ENCODE measurements at regions not wholly inside any gene's neighbourhood (a gene's known extent, or its start where the extent isn't known, plus 50 kb on each side); places are given as distances from the start of the nearest gene placed in this dataset.
A peak's percentile ranks its signal among the peaks of the same experiment; 100 is the strongest.

GRCh38 chr14:26722258-26722657 lies 124.4 kb upstream of the NOVA1 start:
- Histone ChIP-seq H3K4me1 (ENCODE audit: control insufficient read depth in 5 of 5, insufficient read depth in 5 of 5, low read length in 5 of 5) (no peaks in the 10 kb centered on the region), H3K9ac (ENCODE audit: insufficient read depth in 1 of 2, low read length in 2 of 2) (no peak overlapping the region), H3K27ac (ENCODE audit: low read depth in 1 of 2, low read length in 1 of 2) (no peak overlapping the region), H3K36me3 (ENCODE audit: control insufficient read depth in 4 of 4, insufficient read depth in 4 of 4, low read length in 4 of 4) (no peaks in the 10 kb centered on the region), H3K9me3 (ENCODE audit: control insufficient read depth in 4 of 4, insufficient read depth in 3 of 4, low read length in 3 of 4) (no peaks in the 10 kb centered on the region), H3K4me3 (no peak overlapping the region), H3K27me3 (ENCODE audit: control insufficient read depth in 3 of 3, insufficient read depth in 3 of 3, low read length in 2 of 3) (no peaks in the 10 kb centered on the region)
- TF ChIP-seq CTCF (IDR thresholded peaks at IDR 0.05; ENCODE audit: control extremely low read depth, extremely low read depth), result no peak
- ATAC-seq (ENCODE audit: insufficient read depth, low FRiP score) (no peak), DNase-seq (no peak)

GRCh38 chr14:26729851-26730250 lies 132.0 kb upstream of the NOVA1 start:
- H3K9ac ChIP-seq (ENCODE audit: insufficient read depth in 1 of 2, low read length in 2 of 2), result no peak overlapping the region
- H3K27me3 ChIP-seq (ENCODE audit: control insufficient read depth in 3 of 3, insufficient read depth in 3 of 3, low read length in 2 of 3), result no peaks in the 10 kb centered on the region
- H3K36me3 ChIP-seq (ENCODE audit: control insufficient read depth in 4 of 4, insufficient read depth in 4 of 4, low read length in 4 of 4), result no peaks in the 10 kb centered on the region
- H3K27ac ChIP-seq (ENCODE audit: low read depth in 1 of 2, low read length in 1 of 2), result no peak overlapping the region
- no peak for TF ChIP-seq CTCF (IDR thresholded peaks at IDR 0.05; ENCODE audit: control extremely low read depth, extremely low read depth)
- no peak for ATAC-seq (ENCODE audit: insufficient read depth, low FRiP score)
- H3K4me3 ChIP-seq, result no peak overlapping the region
- no peak for DNase-seq
- 59 to 68% methylated on average over 3 of the region's 3 CpGs for WGBS, 2 donors
- no peaks in the 10 kb centered on the region for H3K9me3 ChIP-seq (ENCODE audit: control insufficient read depth in 4 of 4, insufficient read depth in 3 of 4, low read length in 3 of 4)
- no peaks in the 10 kb centered on the region for H3K4me1 ChIP-seq (ENCODE audit: control insufficient read depth in 5 of 5, insufficient read depth in 5 of 5, low read length in 5 of 5)

GRCh38 chr14:26730929-26731618 lies 133.2 kb upstream of the NOVA1 start:
- no peaks in the 10 kb centered on the region for H3K4me1 ChIP-seq (ENCODE audit: control insufficient read depth in 5 of 5, insufficient read depth in 5 of 5, low read length in 5 of 5)
- H3K9ac ChIP-seq (ENCODE audit: insufficient read depth in 1 of 2, low read length in 2 of 2), result no peak overlapping the region
- H3K4me3 ChIP-seq, result no peak overlapping the region
- H3K27ac ChIP-seq (ENCODE audit: low read depth in 1 of 2, low read length in 1 of 2), result no peak overlapping the region
- WGBS, 2 donors, result 77 to 79% methylated on average over 4 of the region's 4 CpGs
- DNase-seq (peak; percentile 7 to 19 (median 16)), ATAC-seq (ENCODE audit: insufficient read depth, low FRiP score) (no peak)
- no peaks in the 10 kb centered on the region for H3K27me3 ChIP-seq (ENCODE audit: control insufficient read depth in 3 of 3, insufficient read depth in 3 of 3, low read length in 2 of 3)
- no peaks in the 10 kb centered on the region for H3K9me3 ChIP-seq (ENCODE audit: control insufficient read depth in 4 of 4, insufficient read depth in 3 of 4, low read length in 3 of 4)
- no peaks in the 10 kb centered on the region for H3K36me3 ChIP-seq (ENCODE audit: control insufficient read depth in 4 of 4, insufficient read depth in 4 of 4, low read length in 4 of 4)
- no peak for TF ChIP-seq CTCF (IDR thresholded peaks at IDR 0.05; ENCODE audit: control extremely low read depth, extremely low read depth)

GRCh38 chr14:26735811-26736210 lies 138.0 kb upstream of the NOVA1 start:
- no peak overlapping the region for H3K9ac ChIP-seq (ENCODE audit: insufficient read depth in 1 of 2, low read length in 2 of 2)
- no peak for TF ChIP-seq CTCF (IDR thresholded peaks at IDR 0.05; ENCODE audit: control extremely low read depth, extremely low read depth)
- no peaks in the 10 kb centered on the region for H3K27me3 ChIP-seq (ENCODE audit: control insufficient read depth in 3 of 3, insufficient read depth in 3 of 3, low read length in 2 of 3)
- ATAC-seq (ENCODE audit: insufficient read depth, low FRiP score) (no peak), DNase-seq (no peak)
- H3K4me1 ChIP-seq (ENCODE audit: control insufficient read depth in 5 of 5, insufficient read depth in 5 of 5, low read length in 5 of 5), result no peaks in the 10 kb centered on the region
- no peak overlapping the region for H3K4me3 ChIP-seq
- H3K36me3 ChIP-seq (ENCODE audit: control insufficient read depth in 4 of 4, insufficient read depth in 4 of 4, low read length in 4 of 4), result no peaks in the 10 kb centered on the region
- no peak overlapping the region for H3K27ac ChIP-seq (ENCODE audit: low read depth in 1 of 2, low read length in 1 of 2)
- peaks cover 0 to 2% (median 0%) of the 10 kb centered on the region in 4 donors for H3K9me3 ChIP-seq (ENCODE audit: control insufficient read depth in 4 of 4, insufficient read depth in 3 of 4, low read length in 3 of 4)
- 61 to 74% methylated on average over 2 of the region's 2 CpGs for WGBS, 2 donors

Measured in lung (tissue), 11 donors.